ENCODE measurements at regions not wholly inside any gene's neighbourhood (a gene's known extent, or its start where the extent isn't known, plus 50 kb on each side); places are given as distances from the start of the nearest gene placed in this dataset.

- Histone ChIP-seq H3K9me3 (ENCODE audit: control insufficient read depth, insufficient read depth, low read length) (peaks cover 22% of the 10 kb centered on the region), H4K5ac (ENCODE audit: low read depth, low read length) (no peak overlapping the region), H3K4me2 (ENCODE audit: low read depth, low read length) (no peak overlapping the region), H3K79me1 (ENCODE audit: low read depth in 1 of 2, low read length in 2 of 2) (no peaks in the 10 kb centered on the region), H2AK9ac (replicated peaks; ENCODE audit: low read depth, low read length, poor library complexity) (no peak overlapping the region), H3K36me3 (ENCODE audit: control insufficient read depth, insufficient read depth, low read length) (no peaks in the 10 kb centered on the region), H3K56ac (ENCODE audit: extremely low read depth, insufficient read depth, low read length) (no peak overlapping the region), H3K23ac (ENCODE audit: low read depth, low read length) (no peak overlapping the region), H3K18ac (ENCODE audit: low read depth, low read length) (no peak overlapping the region), H3K27ac (ENCODE audit: insufficient read depth, low read length) (no peak overlapping the region), H2BK20ac (ENCODE audit: low read depth, low read length) (no peak overlapping the region), H3K4me1 (ENCODE audit: control insufficient read depth, insufficient read depth, low read length) (no peaks in the 10 kb centered on the region), H4K8ac (ENCODE audit: low read depth in 2 of 2, low read length in 2 of 2) (no peak overlapping the region), H3K4me3 (ENCODE audit: insufficient read depth, low read depth, low read length) (no peak overlapping the region), H3K14ac (replicated peaks; ENCODE audit: low read depth, low read length) (no peak overlapping the region), H4K20me1 (ENCODE audit: insufficient read depth, low read length) (no peaks in the 10 kb centered on the region), H2BK5ac (ENCODE audit: low read depth, low read length, poor library complexity, severe bottlenecking) (no peak overlapping the region), H2AK5ac (ENCODE audit: low read depth, low read length) (no peak overlapping the region), H4K91ac (ENCODE audit: insufficient read depth, low read depth, low read length) (no peak overlapping the region), H3K4ac (ENCODE audit: low read depth, low read length) (no peak overlapping the region), H3K27me3 (ENCODE audit: control insufficient read depth, insufficient read depth, low read length) (no peaks in the 10 kb centered on the region), H2BK15ac (ENCODE audit: low read depth, low read length) (no peak overlapping the region), H3K9ac (ENCODE audit: low read depth, low read length) (no peak overlapping the region), H2BK120ac (ENCODE audit: low read depth, low read length) (no peak overlapping the region), H3K9me1 (ENCODE audit: insufficient read depth, low read length) (no peaks in the 10 kb centered on the region), H2AFZ (replicated peaks; ENCODE audit: low read length, poor library complexity) (no peak overlapping the region)
- BruUV-seq (replicated peaks), result no TSS peak
- ATAC-seq (ENCODE audit: low read depth) (no peak), DNase-seq (no peak)
- dilution Hi-C loops (cut with HindIII; ENCODE audit: low sequenced_read_pairs, unreplicated experiment) (no loop called here), intact Hi-C loops (cut with micrococcal nuclease) (no loop called here), in situ Hi-C loops (cut with MboI; ENCODE audit: low sequenced_read_pairs) (no loop called here)
- WGBS, 2 experiments (ENCODE audit: extremely low coverage in 2 of 2, insufficient read length in 1 of 2), result 20% methylated on average over 1 of the region's 1 CpG; no CpG with 5 or more reads in 1 of the 2 experiments
- CTCF ChIA-PET, result no interaction called here
- TF ChIP-seq, protein P1, sequence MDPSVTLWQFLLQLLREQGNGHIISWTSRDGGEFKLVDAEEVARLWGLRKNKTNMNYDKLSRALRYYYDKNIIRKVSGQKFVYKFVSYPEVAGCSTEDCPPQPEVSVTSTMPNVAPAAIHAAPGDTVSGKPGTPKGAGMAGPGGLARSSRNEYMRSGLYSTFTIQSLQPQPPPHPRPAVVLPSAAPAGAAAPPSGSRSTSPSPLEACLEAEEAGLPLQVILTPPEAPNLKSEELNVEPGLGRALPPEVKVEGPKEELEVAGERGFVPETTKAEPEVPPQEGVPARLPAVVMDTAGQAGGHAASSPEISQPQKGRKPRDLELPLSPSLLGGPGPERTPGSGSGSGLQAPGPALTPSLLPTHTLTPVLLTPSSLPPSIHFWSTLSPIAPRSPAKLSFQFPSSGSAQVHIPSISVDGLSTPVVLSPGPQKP (IDR thresholded peaks at IDR 0.05; ENCODE audit: borderline replicate concordance, low read depth, low read length), result no peak
- TF ChIP-seq, protein P2, sequence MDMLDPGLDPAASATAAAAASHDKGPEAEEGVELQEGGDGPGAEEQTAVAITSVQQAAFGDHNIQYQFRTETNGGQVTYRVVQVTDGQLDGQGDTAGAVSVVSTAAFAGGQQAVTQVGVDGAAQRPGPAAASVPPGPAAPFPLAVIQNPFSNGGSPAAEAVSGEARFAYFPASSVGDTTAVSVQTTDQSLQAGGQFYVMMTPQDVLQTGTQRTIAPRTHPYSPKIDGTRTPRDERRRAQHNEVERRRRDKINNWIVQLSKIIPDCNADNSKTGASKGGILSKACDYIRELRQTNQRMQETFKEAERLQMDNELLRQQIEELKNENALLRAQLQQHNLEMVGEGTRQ (IDR thresholded peaks at IDR 0.05; ENCODE audit: low read depth, low read length), result no peak
- TF ChIP-seq NFE2L2 (IDR thresholded peaks at IDR 0.05; ENCODE audit: low read depth, low read length), result no peak
- TF ChIP-seq FOS (IDR thresholded peaks at IDR 0.05; ENCODE audit: low read depth, low read length), result no peak
- no peak for TF ChIP-seq CEBPB (IDR thresholded peaks at IDR 0.05; ENCODE audit: low read depth, low read length)
- TF ChIP-seq MAZ (IDR thresholded peaks at IDR 0.05; ENCODE audit: borderline replicate concordance, low read depth, low read length), result no peak
- no peak for TF ChIP-seq RFX5 (IDR thresholded peaks at IDR 0.05; ENCODE audit: low read depth, low read length)
- TF ChIP-seq CHD1 (IDR thresholded peaks at IDR 0.05; ENCODE audit: low read depth, low read length), result no peak
- TF ChIP-seq RCOR1 (IDR thresholded peaks at IDR 0.05; ENCODE audit: insufficient replicate concordance, low read length), result no peak
- TF ChIP-seq RAD21 (IDR thresholded peaks at IDR 0.05; ENCODE audit: low read length), result no peak
- TF ChIP-seq MAFK (IDR thresholded peaks at IDR 0.05; ENCODE audit: low read depth, low read length), result no peak
- no peak for TF ChIP-seq POLR2A (IDR thresholded peaks at IDR 0.05; ENCODE audit: low read depth, low read length)
- no peak for TF ChIP-seq SMC3 (IDR thresholded peaks at IDR 0.05; ENCODE audit: low read depth, low read length)
- no peak for TF ChIP-seq BHLHE40 (IDR thresholded peaks at IDR 0.05; ENCODE audit: low read depth, low read length)
- TF ChIP-seq MXI1 (IDR thresholded peaks at IDR 0.05; ENCODE audit: borderline replicate concordance, low read depth, low read length), result no peak
- TF ChIP-seq CTCF (conservative IDR thresholded peaks at IDR 0.05; ENCODE audit: low read depth, low read length), result no peak
- POLR2A ChIA-PET (ENCODE audit: unreplicated experiment), result no interaction called here
Measured at GRCh38 chr18:53886058-53886457, 338.4 kb downstream of the MBD2 start.

Measured in IMR-90 (cell line).